ELF-1 (cell line): ENCODE measurements at regions not wholly inside any gene's neighbourhood (a gene's known extent, or its start where the extent isn't known, plus 50 kb on each side); places are given as distances from the start of the nearest gene placed in this dataset.
"Not testable (repeated sequence)": the region's sequence is repeated elsewhere in the genome, so short reads cannot be mapped to it uniquely, and the experiment has no call there.

Source experiments
- DNase-seq: peaks from one replicate; pipeline ENCODE4 v3.0.0-alpha.2; 2016; ENCODE audit warnings: low read depth, low spot score

DNA sequence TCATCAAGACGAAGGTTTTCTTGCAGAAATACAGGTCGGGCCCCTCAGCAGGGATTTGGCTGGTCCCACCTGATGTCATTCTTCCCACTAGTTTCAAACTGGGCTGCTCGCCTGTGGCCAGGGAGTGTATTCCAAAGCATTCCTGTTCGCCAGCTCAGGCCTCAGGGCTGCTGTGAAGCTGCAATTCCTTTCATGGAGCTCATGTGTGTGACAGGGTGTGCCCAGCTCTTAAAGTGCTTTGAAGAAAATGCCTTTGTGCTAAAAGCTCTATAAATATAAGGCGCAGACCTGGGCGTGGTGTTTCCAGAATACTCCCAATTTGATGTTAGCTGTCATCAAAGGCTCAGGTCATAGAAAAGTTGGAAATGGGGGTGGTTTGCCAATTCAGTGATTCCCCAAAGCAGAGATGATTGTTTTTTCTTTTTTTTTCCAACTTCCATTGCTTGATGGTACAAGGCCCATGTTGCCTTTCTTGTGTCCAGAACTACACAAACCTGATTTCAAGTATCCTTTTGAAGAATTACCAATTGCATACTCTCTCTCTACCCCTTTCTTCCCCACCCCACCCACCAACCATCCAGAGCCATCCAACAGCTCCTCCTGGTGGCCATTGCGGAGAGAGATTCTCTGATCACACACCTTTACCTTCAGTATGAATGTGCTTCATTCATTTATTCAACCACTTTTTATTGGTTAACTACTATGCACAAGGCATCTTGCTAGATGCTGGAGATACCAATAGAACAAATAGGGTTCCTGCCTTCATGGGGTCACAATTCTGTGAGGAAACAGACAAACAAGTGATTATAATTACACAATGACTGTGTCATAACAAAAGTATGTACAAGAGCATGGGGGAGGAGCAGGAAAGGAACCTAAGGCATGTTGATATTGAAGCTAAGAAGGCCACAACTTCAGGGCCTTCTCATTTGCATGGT is 297.3 kb upstream of the LYZL1 start:
- peak; percentile 87 for DNase-seq

DNA sequence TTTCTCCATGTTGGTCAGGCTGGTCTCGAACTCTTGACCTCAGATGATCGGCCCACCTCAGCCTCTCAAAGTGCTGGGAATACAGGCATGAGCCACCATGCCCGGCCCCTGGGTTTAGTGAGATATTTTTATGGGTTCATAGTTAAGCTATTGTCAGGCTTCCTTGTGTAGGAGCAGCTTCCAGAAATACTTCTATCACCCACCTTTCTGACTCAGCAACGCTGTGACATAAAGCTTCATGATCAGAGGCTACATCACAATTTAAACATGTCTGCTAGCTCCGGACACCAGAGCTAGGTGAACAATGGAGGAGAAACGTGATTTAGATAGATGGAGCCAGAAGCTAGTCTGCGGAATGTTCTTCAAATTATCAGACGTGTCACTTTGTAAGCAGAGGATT is 295.8 kb upstream of the LYZL1 start:
- DNase-seq: no peak

DNA sequence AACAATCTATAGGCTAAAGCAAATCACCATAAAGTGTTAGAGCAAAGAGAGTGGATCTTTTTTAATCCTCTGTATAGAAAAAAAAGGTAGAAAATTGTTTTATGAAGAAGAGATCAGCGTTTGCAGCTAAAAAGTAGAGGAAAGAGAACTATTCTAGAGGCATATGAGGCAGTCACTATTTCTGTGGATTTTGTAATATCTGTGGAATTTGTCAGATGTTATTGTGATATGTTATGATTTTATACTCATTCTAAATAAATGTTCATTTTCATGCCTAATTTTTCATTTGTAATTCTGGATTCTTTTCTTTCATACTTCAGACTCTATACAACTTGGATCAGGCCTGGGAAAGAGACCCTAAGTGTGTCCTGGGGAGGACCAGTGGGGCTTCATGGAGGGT is 295.0 kb upstream of the LYZL1 start:
- DNase-seq: no peak

DNA sequence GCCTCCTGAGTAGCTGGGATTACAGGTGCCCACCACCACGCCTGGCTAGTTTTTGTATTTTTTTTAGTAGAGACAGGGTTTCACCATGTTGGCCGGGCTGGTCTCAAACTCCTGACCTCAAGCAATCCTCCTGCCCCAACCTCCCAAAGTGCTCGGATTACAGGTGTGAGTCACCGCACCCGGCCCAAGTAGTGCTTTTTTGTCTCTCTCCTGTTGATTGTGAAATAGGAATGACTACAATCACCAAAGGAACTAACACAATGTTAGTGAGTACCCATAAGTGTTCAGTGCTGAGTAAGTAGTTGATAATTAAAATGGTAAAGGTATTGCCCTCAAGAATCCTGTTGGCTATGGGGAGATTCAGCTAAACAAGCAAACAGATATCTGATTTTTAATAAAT is 294.1 kb upstream of the LYZL1 start:
- DNase-seq: not testable (repeated sequence)

DNA sequence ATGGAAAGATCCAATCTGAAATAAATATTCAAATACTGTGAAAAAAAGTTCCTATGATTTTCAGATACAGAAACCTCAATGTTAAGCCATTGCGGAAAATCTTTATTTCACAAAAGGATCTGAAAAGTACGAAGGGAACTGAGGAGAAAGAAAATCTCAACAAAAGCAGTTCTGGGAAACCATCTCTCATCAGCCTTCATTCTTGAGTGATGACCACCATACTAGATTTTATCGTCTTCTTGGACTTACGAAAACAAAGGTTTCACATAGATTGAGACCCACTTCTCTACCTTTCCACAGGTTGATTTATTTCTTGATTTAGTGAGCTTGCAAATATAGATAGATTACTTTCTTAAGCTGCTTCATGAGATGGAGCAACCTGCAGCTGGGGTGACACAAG is 293.4 kb upstream of the LYZL1 start:
- no peak for DNase-seq

DNA sequence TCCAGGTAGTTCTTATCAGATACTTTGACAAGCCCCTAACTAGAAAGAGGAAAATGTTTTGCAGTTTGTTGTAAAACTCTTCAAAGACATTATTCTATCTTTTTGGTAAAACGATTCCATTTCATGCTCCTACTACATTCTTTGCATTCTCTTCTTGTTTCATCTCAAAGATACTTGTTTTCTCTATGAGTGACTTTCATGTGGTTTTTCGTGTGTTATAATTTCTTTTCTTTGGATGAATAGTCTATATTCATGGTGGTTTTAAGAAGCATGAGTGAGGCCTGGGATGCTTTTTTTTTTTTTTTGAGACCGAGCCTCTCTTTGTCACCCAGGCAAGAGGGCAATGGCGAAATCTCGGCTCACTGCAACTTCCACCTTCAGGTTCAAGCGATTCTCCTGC is 292.5 kb upstream of the LYZL1 start:
- DNase-seq: no peak

DNA sequence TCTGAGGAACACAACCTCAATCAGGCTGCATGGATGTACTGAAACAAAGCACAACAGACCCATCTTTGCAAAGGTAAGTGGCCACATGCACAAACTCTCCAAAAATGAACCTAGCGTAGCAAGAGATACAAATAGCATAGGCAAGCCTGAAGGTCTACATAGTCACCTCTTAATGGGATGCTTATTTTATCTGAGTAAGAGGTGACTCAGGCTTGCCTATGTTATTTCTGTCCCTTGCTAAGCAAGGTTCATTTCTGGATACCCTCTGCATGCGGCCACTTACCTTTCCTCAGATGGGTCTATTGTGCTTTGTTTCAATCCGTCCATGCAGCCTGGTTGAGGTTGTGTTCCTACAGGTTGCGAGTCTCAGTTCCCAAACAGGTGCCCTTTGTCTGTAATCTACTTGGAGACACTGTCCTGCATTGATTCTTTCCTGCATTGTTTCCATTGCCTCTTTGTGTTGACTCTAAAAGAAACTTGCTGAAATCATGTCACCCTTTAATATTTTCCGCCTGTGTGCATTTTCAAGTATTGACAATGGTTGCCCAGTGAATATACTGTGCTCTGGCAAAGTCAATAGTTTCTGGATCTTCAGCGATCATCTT is 291.8 kb upstream of the LYZL1 start:
- no peak for DNase-seq

DNA sequence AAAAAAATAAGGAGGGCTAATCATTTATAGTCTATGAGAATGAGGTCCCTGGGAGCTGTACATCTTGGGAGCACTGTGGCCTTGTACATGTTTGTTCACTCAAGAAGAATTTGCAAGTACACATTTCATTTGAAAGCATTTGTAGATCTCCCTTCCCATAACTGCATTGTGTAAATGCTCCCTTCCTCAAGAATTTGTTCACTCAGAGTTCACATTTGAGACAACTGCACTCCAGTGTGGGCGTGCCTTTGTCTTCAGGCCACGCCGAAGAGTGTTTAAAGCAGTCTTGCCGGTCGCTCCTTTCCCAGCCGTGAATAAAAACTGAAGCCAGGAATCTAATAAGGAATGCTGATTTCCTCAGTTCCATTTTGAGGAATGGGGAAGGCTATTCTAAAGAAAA is 291.1 kb upstream of the LYZL1 start:
- no peak for DNase-seq

DNA sequence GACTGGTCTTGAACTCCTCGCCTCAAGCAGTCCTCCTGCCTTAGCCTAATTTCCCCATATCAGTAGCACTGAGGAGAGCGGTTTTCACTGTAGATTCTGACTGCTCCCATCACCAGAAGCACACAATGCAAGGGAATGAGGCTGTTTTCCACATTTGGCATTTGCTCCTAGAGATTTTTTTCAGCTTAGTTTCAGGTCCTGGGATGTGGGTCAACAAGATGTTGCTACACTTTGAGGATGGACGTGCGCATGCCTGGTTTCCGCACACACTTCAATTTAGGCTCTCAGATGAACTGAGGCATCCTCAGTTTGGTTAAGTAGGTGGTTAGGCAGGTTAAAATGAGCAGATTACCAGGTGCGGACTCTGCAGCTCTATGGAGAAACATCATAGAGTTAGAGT is 287.1 kb upstream of the LYZL1 start:
- DNase-seq: no peak

DNA sequence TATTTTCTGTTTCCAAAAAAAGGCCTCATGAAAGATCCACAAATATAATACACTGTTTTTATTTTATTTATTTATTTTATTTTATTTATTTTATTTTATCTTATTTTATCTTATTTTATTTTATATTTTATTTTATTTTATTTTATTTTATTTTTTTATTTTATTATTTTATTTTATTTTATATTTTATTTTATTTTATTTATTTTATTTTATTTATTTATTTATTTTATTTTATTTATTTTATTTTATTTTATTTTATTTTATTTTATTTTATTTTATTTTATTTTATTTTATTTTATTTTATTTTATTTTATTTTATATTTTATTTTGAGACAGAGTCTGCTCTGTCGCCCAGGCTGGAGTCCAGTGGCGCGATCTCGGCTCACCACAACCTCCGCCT is 285.9 kb upstream of the LYZL1 start:
- not testable (repeated sequence) for DNase-seq

DNA sequence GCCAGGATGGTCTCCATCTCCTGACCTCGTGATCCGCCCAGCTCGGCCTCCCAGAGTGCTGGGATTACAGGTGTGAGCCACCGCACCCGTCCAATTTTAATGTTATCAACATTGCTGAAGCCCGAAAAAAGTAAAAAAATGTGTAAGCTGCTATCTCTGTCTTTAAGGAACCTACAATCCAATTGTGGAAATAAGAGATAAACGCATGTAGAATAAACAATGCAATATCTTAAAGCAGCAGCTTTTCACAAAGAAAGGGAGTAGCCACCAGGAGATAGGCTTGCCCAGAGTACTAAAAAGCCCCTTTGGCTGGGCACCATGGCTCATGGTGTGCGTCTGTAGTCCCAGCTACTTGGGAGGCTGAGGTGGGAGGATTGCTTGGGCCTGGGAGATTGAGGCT is 282.9 kb upstream of the LYZL1 start:
- DNase-seq: no peak

DNA sequence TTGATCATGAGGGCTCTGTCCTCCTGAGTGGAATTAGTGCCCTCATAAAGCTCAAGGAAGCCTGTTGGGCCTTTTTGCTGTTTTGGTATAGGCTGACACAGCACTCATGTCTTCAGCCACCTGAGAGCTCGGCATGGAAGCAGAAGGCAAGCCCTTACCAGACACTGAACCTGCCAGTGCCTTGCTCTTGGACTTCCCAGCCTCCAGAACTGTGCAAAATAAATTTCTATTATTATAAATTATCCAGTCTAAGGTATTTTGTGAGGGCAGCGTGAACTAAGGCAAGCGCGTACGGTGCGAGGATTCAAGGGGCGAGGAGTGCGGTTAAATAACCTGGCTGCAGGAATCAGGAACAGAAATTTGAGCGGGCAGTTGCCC is 281.5 kb upstream of the LYZL1 start:
- DNase-seq: no peak

DNA sequence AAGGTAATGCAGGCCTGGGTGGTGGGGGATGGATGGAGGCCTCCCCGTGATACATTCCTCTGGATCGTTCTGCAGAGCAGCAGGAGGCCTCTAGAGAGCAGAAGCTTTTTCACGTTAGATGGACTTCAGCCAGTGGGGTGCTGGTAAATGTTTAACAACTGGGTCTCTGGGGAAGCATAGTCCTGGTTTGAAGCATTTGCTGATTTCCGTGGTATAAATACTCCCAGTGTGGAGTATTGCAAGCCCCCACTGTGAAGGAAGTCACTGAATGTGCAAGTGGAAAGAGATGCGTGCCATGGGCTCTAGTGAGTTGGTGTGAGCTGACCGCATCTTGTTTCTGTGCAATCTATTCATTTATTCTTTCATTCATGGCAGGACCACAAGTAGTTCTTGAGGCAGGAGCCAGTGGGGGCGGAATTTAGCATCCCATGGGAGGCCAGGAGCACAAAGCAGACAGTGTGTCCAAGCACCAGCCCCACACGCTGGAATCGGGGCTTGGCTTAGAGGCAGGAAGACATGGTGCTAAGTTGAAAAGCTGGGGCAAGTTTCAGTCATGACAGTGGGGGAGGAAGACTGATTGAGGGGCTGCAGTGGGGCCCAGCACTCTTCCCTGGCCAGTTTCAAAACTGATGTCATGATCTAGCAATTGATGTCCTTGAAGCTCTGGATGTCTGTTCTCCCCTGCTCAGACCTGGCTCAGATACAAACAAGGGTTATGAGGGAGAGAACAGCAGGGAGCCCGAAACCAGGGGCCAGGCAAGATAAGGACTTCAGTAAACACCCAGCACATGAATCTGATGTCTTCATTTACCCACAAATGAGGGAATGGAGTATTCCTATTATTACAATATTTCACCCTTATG is 280.9 kb upstream of the LYZL1 start:
- peak; percentile 54 for DNase-seq

DNA sequence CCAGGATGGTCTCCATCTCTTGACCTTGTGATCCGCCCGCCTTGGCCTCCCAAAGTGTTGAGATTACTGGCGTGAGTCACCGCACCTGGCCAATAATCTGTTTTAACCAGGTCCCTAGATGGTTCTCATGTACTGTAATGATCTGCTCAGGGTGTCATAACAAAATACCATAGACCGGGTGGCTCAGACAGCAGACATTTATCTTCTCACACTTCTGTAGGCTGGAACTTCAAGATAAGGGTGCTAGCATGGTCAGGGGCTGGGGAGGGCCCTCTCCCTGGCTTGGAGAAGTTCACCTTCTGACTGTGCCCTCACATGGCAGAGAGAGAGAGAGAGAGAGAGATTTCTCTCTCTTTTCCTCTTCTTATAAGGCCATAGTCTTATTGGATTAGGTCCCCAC is 279.4 kb upstream of the LYZL1 start:
- DNase-seq: no peak

DNA sequence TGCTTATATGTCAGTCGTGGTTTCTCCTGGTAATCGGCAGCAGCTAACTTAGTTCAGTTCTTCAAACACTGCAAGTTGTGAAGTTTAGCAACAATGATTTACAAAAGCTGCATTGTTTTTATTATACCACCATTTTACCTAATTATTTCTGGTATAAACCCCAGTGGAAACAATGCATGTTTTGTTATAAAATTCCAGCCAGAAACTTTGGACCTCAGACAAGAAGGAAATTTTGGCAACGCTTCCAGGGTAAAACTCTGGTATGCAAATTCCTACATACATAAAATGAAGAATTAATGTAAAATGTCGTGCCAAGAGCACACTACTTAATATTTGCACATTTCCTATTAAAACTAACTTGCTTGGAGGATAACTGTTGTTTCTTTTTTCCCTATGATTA is 277.4 kb upstream of the LYZL1 start:
- no peak for DNase-seq

DNA sequence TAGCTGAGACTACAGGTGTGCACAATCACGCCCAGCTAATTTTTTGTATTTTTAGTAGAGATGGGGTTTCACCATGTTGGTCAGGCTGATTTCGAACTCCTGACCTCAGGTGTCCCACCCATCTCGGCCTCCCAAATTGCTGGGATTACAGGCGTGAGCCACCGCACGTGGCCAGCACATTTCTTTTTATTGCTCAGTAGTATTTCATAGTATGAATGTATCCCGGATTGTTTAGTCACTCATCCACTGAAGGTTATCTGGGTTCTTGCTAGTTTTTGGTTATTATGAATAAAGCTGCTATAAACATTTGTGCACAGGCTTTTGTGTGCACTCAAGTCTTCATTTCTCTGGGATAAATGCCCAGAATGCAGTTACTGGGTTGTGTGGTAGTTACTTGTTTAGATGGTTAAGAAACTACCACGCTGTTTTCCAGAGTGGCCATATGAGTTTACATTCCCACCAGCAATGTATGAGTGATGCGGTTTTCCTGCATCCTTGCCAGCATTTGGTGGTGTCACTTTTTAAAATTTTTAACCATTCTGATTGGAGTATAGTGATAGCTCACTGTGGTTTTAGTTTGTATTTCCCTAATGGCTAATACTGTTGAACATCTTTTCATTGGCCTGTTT is 275.8 kb upstream of the LYZL1 start:
- DNase-seq: no peak

DNA sequence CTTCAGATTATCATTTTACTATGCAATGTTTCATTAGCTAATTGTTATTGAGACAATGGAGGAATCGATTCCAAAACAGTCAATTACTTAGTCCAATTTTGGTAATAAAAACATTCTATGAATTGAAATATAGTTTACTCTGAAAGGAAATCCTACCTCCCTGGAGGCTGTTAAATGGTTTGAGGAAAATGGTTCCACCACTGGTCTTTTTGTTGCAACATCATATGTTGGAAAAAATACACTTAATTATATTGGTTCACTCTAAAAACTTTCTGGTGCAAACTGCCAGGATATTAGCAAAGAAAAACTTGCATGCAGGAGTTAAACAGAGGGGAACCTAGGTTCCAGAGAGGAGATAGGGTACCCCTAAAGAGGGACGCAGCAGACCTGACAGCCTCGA is 267.3 kb upstream of the LYZL1 start:
- no peak for DNase-seq

DNA sequence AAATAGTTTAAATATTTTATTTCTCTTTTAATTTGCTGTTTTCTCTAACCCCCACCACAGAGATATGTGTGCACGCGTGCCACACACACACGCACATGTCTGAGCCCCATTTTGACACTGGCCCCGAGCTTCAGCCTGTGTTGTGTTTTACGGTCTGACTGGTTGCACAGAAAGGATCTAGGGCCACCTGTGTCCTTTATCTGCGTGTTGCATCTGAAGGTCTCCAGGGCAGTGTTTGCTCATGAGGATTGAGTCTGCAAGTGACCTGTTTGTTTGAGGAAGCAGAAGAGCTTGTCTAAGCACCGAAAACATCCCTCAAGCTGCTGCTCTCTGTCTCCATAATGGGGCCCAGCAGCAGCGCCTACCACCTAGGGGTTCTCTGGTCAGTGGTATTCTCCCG is 266.4 kb upstream of the LYZL1 start:
- peak; percentile 81 for DNase-seq

DNA sequence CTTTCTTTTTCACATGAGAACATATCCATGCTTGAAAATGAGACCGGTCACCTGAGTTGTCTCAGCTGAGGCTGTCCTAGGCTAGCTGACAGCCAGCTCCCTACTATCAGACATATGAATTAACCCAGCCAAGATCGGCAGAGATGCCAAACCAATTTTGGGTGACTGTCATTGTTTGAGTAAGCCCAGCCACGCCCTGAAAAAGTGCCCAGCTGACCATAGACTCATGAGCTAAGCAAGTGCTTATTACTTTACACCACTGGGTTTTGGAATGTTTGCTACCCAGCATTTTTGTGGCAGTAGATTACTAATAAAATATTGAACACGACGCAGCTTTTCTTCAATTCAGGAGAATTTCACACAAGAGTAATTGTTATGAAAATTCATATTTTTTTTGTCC is 265.2 kb upstream of the LYZL1 start:
- no peak for DNase-seq

DNA sequence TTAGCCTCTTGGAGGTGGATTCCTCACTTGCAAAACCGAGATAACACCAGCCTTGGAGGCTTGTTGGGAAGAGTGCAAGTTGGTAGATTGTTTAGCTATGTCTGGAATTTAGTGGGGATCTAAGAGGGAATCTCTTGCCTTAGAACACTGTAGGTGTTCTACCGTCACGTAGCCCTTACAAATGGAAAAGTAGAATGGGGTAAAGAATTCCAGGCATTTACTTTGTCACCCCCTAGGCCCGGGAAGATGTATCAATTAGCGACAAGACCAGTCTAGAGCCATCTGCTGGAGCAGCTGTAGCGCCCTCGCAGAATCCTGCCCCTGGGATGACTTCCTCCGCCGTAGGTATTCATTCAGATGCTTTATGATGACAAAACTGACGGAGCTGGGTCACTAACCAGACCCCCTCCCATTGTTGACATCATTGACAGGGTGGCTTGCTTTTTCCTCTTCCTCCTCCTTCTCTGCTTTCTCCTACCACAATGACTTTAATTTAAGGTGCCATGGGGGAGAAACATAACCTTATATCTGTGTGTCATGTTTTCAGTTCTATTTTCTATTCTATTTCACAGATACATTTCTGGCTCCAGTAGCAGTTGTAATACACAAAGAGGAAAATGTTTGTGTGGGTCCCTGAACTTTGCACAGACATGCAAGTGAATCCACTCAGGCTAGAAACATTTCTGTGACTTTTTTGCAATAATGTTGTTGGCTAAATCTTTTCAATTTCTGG is 262.6 kb upstream of the LYZL1 start:
- peak; percentile 91 for DNase-seq
